ENCODE measurements at regions not wholly inside any gene's neighbourhood (a gene's known extent, or its start where the extent isn't known, plus 50 kb on each side); places are given as distances from the start of the nearest gene placed in this dataset.
A peak's percentile ranks its signal among the peaks of the same experiment; 100 is the strongest.

DNA sequence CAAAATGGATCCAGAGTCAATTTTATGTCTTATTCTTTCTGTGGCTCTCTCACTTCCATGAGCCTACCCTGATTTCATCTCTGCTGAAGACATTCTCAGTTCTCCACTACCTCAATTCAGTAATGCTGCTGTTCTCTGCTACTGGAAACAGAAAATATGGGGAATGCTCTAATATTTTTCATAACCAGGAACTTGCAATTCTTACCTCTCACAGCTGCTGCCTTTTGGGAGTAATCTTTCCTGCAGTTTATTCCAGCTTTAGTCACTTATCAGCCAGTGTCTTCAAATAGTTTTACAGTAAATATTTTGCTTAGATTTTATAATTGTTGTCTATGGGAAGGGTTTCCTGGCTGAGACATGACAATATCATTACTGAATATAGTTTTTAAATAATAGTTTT is 145.1 kb upstream of the UFM1 start:
- no peaks in the 10 kb centered on the region for H3K4me1 Mint-ChIP-seq (ENCODE audit: low read depth)
- H3K4me3 Mint-ChIP-seq: no peak overlapping the region
- H3K9me3 Mint-ChIP-seq (ENCODE audit: insufficient read depth): peaks cover 4% of the 10 kb centered on the region
- CTCF ChIA-PET: no interaction called here
- H3K27me3 Mint-ChIP-seq (ENCODE audit: low read depth): no peaks in the 10 kb centered on the region
- no peak for DNase-seq
- H3K36me3 Mint-ChIP-seq (ENCODE audit: low read depth): no peaks in the 10 kb centered on the region
- POLR2A ChIA-PET: no interaction called here
- no peak for ATAC-seq
- H3K27ac Mint-ChIP-seq: no peak overlapping the region

DNA sequence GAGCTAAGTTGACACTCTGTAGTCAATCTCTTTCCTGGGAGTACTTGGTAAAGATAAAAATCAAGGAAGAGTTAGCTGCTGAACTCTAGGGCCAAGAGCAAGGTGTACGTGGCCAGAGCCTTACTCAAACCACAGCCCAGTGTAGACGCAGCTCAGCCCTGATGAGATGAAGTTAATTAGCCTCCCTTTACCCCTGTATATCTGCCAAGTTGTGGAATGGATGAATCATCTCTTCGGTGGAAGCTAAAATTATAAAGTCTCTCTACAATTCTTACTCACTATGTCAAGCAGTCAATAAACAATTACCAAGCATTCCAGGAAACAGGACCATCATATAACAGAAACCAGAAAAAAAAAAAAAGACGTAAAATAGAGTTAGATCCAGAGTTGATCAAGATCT is 146.9 kb upstream of the UFM1 start:
- ChIA-PET CTCF (no interaction called here), POLR2A (no interaction called here)
- H3K4me3 Mint-ChIP-seq: no peak overlapping the region
- H3K27ac Mint-ChIP-seq: no peak overlapping the region
- H3K36me3 Mint-ChIP-seq (ENCODE audit: low read depth): no peaks in the 10 kb centered on the region
- H3K9me3 Mint-ChIP-seq (ENCODE audit: insufficient read depth): no peaks in the 10 kb centered on the region
- no peaks in the 10 kb centered on the region for H3K4me1 Mint-ChIP-seq (ENCODE audit: low read depth)
- H3K27me3 Mint-ChIP-seq (ENCODE audit: low read depth): no peaks in the 10 kb centered on the region
- DNase-seq: no peak
- ATAC-seq: no peak

DNA sequence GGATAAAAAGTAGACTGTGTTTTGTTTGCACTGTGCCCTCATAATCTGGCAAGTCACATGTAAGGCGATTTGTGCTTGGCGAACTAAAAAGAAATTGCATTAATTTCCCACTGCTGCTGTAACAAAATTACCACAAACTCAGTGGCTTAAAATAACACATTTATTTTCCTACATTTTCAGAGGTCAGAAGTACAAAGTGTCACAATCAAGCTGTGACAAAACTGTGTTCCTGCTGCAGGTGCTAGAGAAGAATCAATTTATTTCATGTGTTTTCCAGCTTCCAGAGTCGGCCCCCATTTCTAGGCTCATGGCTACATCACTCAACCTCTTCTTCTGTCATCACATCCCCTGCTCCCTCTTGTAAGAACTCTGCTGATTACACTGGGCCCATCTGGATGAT is 158.6 kb upstream of the UFM1 start:
- H3K4me1 Mint-ChIP-seq (ENCODE audit: low read depth): no peaks in the 10 kb centered on the region
- no peaks in the 10 kb centered on the region for H3K27me3 Mint-ChIP-seq (ENCODE audit: low read depth)
- peaks cover 7% of the 10 kb centered on the region for H3K9me3 Mint-ChIP-seq (ENCODE audit: insufficient read depth)
- ChIA-PET POLR2A (no interaction called here), CTCF (no interaction called here)
- H3K4me3 Mint-ChIP-seq: no peak overlapping the region
- no peaks in the 10 kb centered on the region for H3K36me3 Mint-ChIP-seq (ENCODE audit: low read depth)
- H3K27ac Mint-ChIP-seq: no peak overlapping the region
- no peak for ATAC-seq
- no peak for DNase-seq

DNA sequence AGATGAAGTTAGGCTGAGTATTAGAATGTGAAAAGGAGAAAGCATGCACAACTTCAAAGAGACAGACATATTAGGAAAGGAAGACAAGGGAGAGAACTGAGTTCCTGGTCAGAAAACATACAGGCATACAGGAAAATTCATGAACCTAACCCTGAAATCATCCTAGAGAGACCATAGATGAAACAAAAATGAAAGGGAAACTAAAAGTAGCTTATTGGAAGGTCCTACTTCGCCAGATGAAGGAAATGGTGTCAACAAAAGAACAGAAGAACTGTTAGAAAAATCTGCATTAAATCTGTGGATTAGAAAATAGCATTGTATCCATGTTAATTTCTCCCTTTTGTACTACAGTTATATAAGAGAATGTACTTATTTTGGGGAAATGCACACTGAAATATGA is 169.0 kb upstream of the UFM1 start:
- ChIA-PET POLR2A (no interaction called here), CTCF (interaction anchor here (1.0 kb wide), 1 partner anchor 1435 kb away, joined by 3 read pairs; no protein-coding TSS in a partner anchor)
- Mint-ChIP-seq H3K27ac (peak overlapping the region; percentile 62), H3K4me1 (ENCODE audit: low read depth) (peaks cover 7% of the 10 kb centered on the region), H3K9me3 (ENCODE audit: insufficient read depth) (peaks cover 6% of the 10 kb centered on the region), H3K27me3 (ENCODE audit: low read depth) (no peaks in the 10 kb centered on the region), H3K4me3 (peak overlapping the region; percentile 48), H3K36me3 (ENCODE audit: low read depth) (peaks cover 2% of the 10 kb centered on the region)
- ATAC-seq: peak; percentile 44
- no peak for DNase-seq

DNA sequence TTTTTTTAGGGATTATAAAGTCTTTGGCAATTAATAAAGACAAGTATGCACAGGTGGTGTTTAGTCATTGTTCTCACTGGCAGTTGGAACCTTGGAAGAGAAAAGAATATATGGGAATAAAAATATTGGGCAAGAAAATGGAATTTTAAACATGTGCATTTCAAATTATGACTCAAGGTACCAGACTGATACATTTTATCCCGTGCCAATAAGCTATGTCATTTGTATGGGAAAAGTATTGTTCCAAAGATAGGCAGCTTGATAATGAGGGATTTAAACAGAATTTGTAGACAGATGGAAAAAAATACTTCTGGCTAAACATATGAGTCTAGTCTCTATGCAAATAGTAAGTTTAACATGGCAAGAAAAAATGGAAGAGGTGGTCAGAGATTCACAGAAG is 169.5 kb upstream of the UFM1 start:
- peak overlapping the region; percentile 62 for H3K27ac Mint-ChIP-seq
- no peaks in the 10 kb centered on the region for H3K27me3 Mint-ChIP-seq (ENCODE audit: low read depth)
- POLR2A ChIA-PET: no interaction called here

DNA sequence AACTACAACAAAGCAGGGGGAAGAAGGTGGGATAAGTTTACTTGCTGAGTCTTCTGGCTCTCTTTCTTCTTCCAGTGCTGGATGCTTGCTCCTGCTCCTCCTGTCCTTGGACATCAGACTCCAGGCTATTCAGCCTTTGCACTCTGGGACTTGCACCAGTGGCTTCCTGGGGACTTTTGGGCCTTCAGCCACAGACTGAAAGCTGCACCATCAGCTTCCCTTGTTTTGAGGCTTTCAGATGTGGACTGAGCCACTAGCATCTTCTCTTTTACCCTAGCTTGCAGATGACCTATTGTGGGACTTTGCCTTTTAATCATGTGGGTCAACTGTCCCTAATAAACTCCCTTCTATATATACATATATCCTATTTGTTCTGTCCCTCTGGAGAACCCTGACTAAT is 173.0 kb upstream of the UFM1 start:
- DNase-seq (no peak), ATAC-seq (no peak)
- H3K4me1 Mint-ChIP-seq (ENCODE audit: low read depth): peaks cover 7% of the 10 kb centered on the region
- POLR2A ChIA-PET: no interaction called here
- H3K36me3 Mint-ChIP-seq (ENCODE audit: low read depth): peaks cover 2% of the 10 kb centered on the region
- H3K27me3 Mint-ChIP-seq (ENCODE audit: low read depth): no peaks in the 10 kb centered on the region
- H3K9me3 Mint-ChIP-seq (ENCODE audit: insufficient read depth): peaks cover 10% of the 10 kb centered on the region
- CTCF ChIA-PET: no interaction called here
- no peak overlapping the region for H3K4me3 Mint-ChIP-seq
- H3K27ac Mint-ChIP-seq: no peak overlapping the region

More for the DNA sequence above, 169.5 kb upstream of the UFM1 start:
- ATAC-seq (no peak), DNase-seq (no peak)
- CTCF ChIA-PET: interaction anchor here (1.0 kb wide), 1 partner anchor 1436 kb away, joined by 3 read pairs; no protein-coding TSS in a partner anchor
- Mint-ChIP-seq H3K36me3 (ENCODE audit: low read depth) (peaks cover 2% of the 10 kb centered on the region), H3K4me3 (peak overlapping the region; percentile 48), H3K9me3 (ENCODE audit: insufficient read depth) (peaks cover 6% of the 10 kb centered on the region), H3K4me1 (ENCODE audit: low read depth) (peaks cover 7% of the 10 kb centered on the region)

DNA sequence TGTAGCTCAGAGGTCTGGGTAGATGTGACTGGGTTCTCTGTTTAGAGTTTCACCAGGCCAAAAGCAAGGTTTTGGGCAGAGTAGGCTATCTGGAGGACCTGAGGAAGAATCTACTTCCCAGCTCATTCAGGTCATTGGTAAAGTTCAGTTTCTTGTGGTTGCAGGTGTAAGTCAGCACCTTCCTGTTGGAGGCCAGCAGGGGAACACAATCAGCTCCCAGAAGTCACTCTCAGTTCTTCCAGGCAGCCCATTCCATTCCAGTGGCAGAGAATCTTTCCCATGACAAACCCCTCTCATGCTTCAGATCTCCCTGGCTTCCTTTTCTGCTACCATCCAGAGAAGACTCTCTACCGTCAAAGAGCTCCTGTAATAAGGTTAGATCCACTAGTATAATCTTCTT is 176.2 kb upstream of the UFM1 start:
- DNase-seq: no peak
- no peaks in the 10 kb centered on the region for H3K27me3 Mint-ChIP-seq (ENCODE audit: low read depth)
- POLR2A ChIA-PET: no interaction called here

DNA sequence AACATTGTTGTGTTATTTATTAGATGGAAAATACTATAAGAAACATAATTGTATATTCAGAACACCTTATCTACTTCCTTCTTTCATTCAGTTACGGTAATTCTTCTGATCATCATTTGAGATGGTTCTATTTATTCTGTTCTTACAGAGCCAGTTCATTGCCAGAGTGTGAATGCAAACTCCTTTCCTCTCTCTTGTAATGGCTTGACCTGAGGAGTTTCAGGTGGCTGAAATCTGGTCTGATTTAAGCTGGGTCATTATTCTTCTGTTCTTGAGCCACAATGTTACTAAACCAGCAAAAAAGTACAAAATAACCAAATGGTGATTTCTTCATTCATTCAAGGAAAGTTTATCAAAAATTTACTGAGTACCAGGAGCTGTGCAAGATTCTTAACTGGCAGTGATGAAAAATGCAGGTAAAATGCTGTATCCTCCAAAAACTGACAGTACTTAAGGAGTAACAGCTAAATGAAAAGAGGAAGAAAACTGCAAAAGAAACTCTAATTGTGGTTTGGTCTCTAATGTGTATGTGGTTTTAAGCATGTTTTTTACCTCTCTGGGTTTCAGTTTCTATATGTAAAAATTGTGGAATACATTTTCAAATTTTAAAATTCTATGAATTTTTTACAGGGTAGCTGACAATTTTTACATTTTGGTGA is 182.4 kb upstream of the UFM1 start:
- H3K4me3 Mint-ChIP-seq: no peak overlapping the region
- ATAC-seq (no peak), DNase-seq (no peak)
- peaks cover 8% of the 10 kb centered on the region for H3K4me1 Mint-ChIP-seq (ENCODE audit: low read depth)
- no peaks in the 10 kb centered on the region for H3K36me3 Mint-ChIP-seq (ENCODE audit: low read depth)
- CTCF ChIA-PET: interaction anchor here (0.6 kb wide), 1 partner anchor 648 kb away, joined by 3 read pairs; no protein-coding TSS in a partner anchor
- no peaks in the 10 kb centered on the region for H3K27me3 Mint-ChIP-seq (ENCODE audit: low read depth)
- no peak overlapping the region for H3K27ac Mint-ChIP-seq
- no peaks in the 10 kb centered on the region for H3K9me3 Mint-ChIP-seq (ENCODE audit: insufficient read depth)
- POLR2A ChIA-PET: no interaction called here

More for the DNA sequence above, 176.2 kb upstream of the UFM1 start:
- no peak for ATAC-seq
- H3K4me1 Mint-ChIP-seq (ENCODE audit: low read depth): no peaks in the 10 kb centered on the region
- H3K36me3 Mint-ChIP-seq (ENCODE audit: low read depth): no peaks in the 10 kb centered on the region
- H3K9me3 Mint-ChIP-seq (ENCODE audit: insufficient read depth): peaks cover 4% of the 10 kb centered on the region
- CTCF ChIA-PET: no interaction called here
- H3K27ac Mint-ChIP-seq: no peak overlapping the region
- H3K4me3 Mint-ChIP-seq: no peak overlapping the region

DNA sequence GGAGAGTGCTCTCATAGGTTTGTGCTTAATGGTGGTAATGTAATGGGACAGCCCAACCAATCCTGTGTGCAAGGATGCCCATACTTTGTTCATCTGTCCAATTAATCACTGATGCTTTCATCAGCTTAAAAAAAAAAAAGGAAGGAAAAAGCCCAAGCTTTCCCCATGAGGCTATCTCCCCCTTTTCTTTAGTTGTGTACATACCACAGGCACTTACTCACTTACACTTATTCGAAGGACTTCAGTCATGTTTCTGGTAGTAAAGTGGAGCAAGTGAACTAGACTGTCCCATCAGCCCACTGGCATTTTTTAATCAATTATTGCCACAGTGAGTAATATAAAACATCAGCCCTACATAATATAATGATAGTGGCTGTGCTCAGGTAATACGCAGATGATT is 183.5 kb upstream of the UFM1 start:
- Mint-ChIP-seq H3K4me3 (no peak overlapping the region), H3K27me3 (ENCODE audit: low read depth) (no peaks in the 10 kb centered on the region), H3K4me1 (ENCODE audit: low read depth) (peaks cover 8% of the 10 kb centered on the region), H3K36me3 (ENCODE audit: low read depth) (no peaks in the 10 kb centered on the region), H3K9me3 (ENCODE audit: insufficient read depth) (no peaks in the 10 kb centered on the region), H3K27ac (no peak overlapping the region)
- ATAC-seq (no peak), DNase-seq (no peak)
- POLR2A ChIA-PET: no interaction called here
- CTCF ChIA-PET: no interaction called here

DNA sequence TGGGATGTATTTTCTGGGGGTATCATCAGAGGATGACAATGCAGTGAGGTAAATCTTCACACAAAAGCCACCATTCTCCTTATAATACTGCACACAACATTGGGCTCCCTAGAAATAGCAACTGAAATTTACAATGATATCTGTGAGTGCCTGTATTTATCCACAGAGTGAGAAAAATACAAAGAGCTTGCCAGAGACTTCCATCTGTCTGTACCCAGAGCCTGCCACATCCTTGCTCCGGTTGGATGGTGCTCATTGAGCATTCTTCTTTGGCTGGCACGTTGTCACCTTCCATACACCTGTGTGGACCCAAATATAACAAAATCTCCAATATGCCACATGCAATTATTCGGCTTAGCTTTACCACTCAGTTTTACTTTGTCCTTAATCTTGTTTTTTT is 189.5 kb upstream of the UFM1 start:
- Mint-ChIP-seq H3K27me3 (ENCODE audit: low read depth) (no peaks in the 10 kb centered on the region), H3K36me3 (ENCODE audit: low read depth) (no peaks in the 10 kb centered on the region), H3K27ac (no peak overlapping the region), H3K9me3 (ENCODE audit: insufficient read depth) (peaks cover 8% of the 10 kb centered on the region), H3K4me1 (ENCODE audit: low read depth) (no peaks in the 10 kb centered on the region), H3K4me3 (no peak overlapping the region)
- no peak for ATAC-seq
- DNase-seq: no peak
- CTCF ChIA-PET: no interaction called here
- POLR2A ChIA-PET: no interaction called here

DNA sequence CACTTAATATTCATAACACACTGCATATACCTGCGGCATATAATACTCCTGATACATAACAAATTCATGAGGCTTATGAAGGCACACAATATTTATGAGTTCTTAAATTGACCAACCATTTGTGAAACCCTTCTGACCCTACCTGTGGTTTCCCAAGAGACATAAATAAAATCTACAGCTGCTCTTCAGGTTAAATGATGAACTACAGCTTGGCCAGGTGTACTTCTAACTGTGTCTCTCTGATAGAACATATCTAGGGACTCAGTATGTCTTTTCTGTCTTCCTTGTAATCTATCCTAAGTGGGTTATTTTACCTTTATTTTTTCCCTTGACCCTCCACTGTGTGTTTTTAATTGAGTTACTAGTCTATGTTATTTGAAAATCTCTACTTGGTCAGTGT is 189.9 kb upstream of the UFM1 start:
- ChIA-PET CTCF (no interaction called here), POLR2A (no interaction called here)
- ATAC-seq (no peak), DNase-seq (no peak)
- Mint-ChIP-seq H3K4me3 (no peak overlapping the region), H3K27ac (no peak overlapping the region), H3K9me3 (ENCODE audit: insufficient read depth) (peaks cover 8% of the 10 kb centered on the region), H3K36me3 (ENCODE audit: low read depth) (no peaks in the 10 kb centered on the region), H3K27me3 (ENCODE audit: low read depth) (no peaks in the 10 kb centered on the region), H3K4me1 (ENCODE audit: low read depth) (no peaks in the 10 kb centered on the region)

DNA sequence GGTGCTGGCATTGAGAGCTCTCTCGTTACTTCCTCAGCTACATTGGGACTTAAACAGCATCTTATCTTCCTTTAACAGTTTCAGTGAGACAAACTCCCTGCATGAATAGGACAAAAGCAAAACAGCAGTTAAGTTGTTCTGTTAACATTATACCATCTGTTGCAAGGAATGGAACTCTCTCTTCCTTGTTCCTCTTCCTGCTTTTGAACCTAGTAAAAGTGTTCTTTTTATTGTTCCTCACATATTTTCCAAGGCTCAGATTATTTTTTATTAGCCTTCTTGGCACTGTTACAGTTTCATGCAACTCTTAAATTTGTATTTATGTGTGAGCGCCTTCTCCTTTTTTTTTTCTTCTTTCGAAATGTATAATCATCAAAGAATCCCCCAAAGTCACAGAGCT is 202.6 kb upstream of the UFM1 start:
- ChIA-PET POLR2A (no interaction called here), CTCF (no interaction called here)
- no peak for DNase-seq
- ATAC-seq: no peak
- Mint-ChIP-seq H3K4me1 (ENCODE audit: low read depth) (no peaks in the 10 kb centered on the region), H3K36me3 (ENCODE audit: low read depth) (no peaks in the 10 kb centered on the region), H3K4me3 (no peak overlapping the region), H3K27ac (no peak overlapping the region), H3K27me3 (ENCODE audit: low read depth) (no peaks in the 10 kb centered on the region), H3K9me3 (ENCODE audit: insufficient read depth) (peaks cover 22% of the 10 kb centered on the region)

DNA sequence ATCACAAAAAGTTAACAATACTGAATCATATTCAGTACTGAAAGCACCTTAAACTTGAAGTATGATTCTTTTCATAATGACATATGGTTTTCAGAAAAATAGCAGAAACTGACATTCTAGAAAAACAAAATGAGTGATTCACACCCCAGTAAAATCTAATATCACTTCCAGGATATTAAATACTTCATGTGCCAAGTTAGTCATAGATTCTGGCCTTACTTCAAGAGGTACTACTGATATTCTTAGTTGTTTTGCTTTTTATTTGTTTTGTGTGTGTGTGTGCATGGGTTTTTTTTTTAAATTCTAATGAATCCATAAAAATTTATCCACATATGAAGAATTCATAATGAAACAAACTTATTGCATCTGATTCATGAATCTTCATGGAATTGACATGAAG is 207.9 kb upstream of the UFM1 start:
- H3K4me3 Mint-ChIP-seq: no peak overlapping the region
- ATAC-seq: no peak
- no peaks in the 10 kb centered on the region for H3K36me3 Mint-ChIP-seq (ENCODE audit: low read depth)
- ChIA-PET CTCF (no interaction called here), POLR2A (no interaction called here)
- H3K4me1 Mint-ChIP-seq (ENCODE audit: low read depth): no peaks in the 10 kb centered on the region
- H3K9me3 Mint-ChIP-seq (ENCODE audit: insufficient read depth): peaks cover 6% of the 10 kb centered on the region
- H3K27ac Mint-ChIP-seq: no peak overlapping the region
- no peak for DNase-seq
- no peaks in the 10 kb centered on the region for H3K27me3 Mint-ChIP-seq (ENCODE audit: low read depth)

Measured in activated CD8-positive, alpha-beta T cell treated with anti-CD3 and anti-CD28 coated beads, Interleukin-2, amount 10 ng/mL, durations not matched to agents 7 days and 5 days (primary cell).